ENCODE measurements at regions not wholly inside any gene's neighbourhood (a gene's known extent, or its start where the extent isn't known, plus 50 kb on each side); places are given as distances from the start of the nearest gene placed in this dataset.
"Not testable (repeated sequence)": the region's sequence is repeated elsewhere in the genome, so short reads cannot be mapped to it uniquely, and the experiment has no call there.

DNA sequence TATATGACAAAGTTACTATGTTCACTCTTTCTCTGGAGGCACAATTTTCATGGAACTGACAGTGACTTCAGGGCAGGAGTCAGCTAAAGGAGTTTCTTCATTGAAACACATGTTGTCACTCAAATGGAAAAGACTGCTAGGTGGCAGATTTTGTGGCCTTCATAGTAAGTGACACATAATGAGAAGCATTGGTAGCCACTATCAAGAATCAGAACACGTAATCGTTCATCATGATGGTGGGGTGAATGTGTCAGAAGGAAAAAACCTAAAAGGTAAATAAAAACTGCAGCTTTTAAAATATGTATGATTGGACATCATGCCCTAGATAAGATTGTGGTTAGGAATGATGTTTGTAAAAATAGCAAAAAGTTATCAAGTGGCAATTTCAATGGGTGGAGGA is 1491.0 kb downstream of the SI start:
- in situ Hi-C loops (cut with HindIII; ENCODE audit: low pct_ligation_motif_present, low pct_unique_long_range_greater_than_20kb, low sequenced_read_pairs), result no loop called here
- DNase-seq, result no peak

DNA sequence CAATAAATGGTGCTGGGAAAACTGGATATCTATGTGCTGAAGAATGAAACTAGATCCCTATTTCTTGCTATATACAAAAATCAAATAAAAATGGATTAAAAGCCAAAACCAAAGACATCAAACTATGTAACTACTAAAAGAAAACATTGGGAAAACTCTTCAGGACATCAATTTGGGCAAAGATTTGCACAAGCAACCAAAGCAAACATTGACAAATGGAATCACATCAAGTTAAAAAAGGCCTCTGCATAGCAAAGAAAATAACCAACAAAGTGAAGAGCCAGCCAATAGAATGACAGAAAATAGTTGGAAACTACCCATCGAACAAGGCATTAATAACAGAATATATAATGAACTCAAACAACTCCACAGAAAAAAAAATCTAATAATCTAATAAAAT is 1495.3 kb downstream of the SI start:
- in situ Hi-C loops (cut with HindIII; ENCODE audit: low pct_ligation_motif_present, low pct_unique_long_range_greater_than_20kb, low sequenced_read_pairs), result no loop called here
- DNase-seq, result no peak

DNA sequence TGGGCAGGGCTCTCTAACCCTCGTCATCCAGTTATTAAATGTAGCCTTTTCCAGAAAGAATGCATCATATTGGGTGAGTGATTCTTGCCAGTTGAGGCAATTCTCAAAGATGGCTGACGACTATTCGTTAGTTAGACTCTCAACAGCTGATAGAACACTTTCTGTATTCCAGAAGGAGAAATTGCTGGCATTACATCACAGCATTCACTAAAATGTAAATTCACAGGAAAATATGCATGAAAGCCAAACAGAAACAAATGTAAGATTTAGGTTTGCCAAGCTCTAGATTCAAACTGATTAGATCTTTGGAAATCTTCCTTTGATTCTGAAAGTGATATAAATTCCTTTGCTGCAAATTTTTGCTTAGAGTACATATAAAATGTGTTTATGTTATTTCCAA is 1501.0 kb downstream of the SI start:
- in situ Hi-C loops (cut with HindIII; ENCODE audit: low pct_ligation_motif_present, low pct_unique_long_range_greater_than_20kb, low sequenced_read_pairs), result no loop called here
- DNase-seq, result no peak

DNA sequence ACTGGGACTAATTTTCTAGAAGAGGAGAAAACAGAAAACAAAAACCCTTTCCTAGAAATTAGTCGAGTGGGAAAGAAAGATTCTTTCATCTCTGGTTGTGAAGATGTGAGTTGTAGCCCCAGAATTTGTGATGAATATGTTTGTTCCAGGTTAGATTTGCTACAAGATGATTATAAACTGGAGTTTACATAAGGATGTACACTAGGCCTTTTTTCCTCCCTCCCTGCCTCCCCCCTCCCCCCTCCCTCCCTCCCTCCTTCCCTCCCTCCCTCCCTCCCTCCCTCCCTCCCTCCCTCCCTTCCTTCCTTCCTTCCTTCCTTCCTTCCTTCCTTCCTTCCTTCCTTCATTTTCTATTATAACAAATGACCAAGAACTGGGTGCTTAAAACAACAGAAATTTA is 1502.0 kb downstream of the SI start:
- no peak for DNase-seq
- in situ Hi-C loops (cut with HindIII; ENCODE audit: low pct_ligation_motif_present, low pct_unique_long_range_greater_than_20kb, low sequenced_read_pairs), result no loop called here

DNA sequence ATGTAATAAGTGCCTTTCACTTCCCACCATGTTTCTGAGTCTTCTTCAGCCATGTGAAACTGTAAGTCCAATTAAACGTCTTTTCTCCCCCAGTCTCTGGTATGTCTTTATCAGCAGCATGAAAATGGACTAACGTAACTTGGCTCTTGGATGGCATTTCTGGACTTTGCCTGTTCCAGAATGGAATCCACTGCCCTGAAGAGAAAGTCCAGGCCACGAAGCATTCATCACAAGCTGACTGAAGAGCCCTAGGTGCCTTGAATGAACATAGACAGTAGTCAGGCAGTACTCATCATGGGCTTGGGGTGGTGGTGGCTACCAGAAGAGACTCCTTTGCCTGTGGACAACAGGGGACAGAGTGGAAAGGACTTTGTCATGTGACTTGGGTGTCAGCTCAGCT is 1505.0 kb downstream of the SI start:
- no peak for DNase-seq
- in situ Hi-C loops (cut with HindIII; ENCODE audit: low pct_ligation_motif_present, low pct_unique_long_range_greater_than_20kb, low sequenced_read_pairs), result no loop called here

DNA sequence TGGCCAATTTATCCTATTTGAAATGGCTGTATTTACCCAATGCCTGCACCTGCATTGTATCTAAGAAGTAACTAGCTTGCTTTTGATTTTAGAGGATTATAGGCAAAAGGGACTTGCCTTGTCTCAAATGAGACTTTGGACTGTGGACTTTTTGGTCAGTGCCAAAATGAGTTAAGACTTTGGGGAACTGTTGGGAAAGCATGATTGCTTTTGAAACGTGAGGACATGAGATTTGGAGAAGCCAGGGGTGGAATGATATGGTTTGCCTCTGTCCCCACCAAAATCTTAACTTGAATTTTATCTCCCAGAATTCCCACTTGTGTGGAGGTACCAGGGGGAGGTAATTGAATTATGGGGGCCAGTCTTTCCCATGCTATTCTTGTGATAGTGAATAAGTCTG is 1505.4 kb downstream of the SI start:
- no peak for DNase-seq
- in situ Hi-C loops (cut with HindIII; ENCODE audit: low pct_ligation_motif_present, low pct_unique_long_range_greater_than_20kb, low sequenced_read_pairs), result no loop called here

DNA sequence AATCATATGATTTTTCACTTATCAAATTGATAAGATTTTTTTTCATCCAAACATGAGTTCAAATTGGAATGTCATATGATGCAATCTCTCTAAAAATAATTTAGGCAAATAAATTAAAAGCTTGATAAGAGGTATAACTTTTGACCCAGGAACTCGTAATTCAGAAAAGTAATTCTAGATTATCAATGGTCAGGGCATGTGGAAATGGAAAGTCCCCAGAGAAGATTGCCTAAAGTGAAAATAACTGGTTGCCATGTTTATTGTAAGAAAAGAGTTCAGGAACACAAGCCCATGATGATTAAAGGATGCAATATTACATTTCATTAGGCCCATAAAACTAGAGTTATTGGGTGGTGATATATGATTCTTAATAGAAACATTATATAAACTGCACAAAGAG is 1514.8 kb downstream of the SI start:
- in situ Hi-C loops (cut with HindIII; ENCODE audit: low pct_ligation_motif_present, low pct_unique_long_range_greater_than_20kb, low sequenced_read_pairs), result no loop called here
- DNase-seq, result no peak

- in situ Hi-C loops (cut with HindIII; ENCODE audit: low pct_ligation_motif_present, low pct_unique_long_range_greater_than_20kb, low sequenced_read_pairs), result no loop called here
- DNase-seq, result no peak
These were observed 1515.7 kb downstream of the SI start for GRCh38 chr3:163562625-163563024.

DNA sequence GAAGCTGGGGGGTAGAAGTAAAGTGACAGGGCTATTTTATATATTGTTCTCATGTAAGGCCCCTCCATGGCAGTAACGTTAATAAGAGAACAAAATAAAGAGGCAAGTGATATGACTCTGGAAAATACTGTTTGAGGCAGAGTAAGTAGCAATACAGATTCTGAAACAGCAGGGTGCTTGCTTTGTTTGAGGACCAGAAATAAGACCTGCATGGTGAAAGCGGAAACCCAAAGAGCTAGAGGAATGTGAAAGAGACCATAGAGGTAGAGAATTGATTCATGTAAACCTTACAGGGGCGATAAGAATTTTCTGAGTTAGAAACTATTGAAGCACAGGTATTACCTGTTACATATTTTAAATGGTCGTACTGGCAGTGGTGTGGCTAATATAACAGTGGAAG is 1517.1 kb downstream of the SI start:
- in situ Hi-C loops (cut with HindIII; ENCODE audit: low pct_ligation_motif_present, low pct_unique_long_range_greater_than_20kb, low sequenced_read_pairs), result no loop called here
- no peak for DNase-seq

DNA sequence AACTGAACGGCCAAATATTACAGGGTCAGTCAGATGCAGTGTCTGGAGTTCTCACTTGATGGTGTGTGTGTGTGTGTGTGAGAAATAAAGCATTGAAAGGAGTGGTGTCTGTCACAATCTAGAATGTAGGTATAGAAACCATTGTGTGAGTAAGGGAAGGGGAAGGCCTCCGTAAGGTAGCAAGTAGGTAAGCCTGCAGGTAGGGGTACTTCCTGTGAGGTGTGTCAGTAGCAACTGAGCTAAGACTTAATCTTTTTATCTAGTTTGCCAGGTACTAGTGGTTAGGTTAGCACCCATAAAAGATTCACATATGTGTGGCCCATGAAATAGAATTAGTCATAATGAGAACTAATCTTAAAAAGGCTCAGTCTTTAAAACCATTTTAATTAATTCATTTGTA is 1517.8 kb downstream of the SI start:
- in situ Hi-C loops (cut with HindIII; ENCODE audit: low pct_ligation_motif_present, low pct_unique_long_range_greater_than_20kb, low sequenced_read_pairs), result no loop called here

DNA sequence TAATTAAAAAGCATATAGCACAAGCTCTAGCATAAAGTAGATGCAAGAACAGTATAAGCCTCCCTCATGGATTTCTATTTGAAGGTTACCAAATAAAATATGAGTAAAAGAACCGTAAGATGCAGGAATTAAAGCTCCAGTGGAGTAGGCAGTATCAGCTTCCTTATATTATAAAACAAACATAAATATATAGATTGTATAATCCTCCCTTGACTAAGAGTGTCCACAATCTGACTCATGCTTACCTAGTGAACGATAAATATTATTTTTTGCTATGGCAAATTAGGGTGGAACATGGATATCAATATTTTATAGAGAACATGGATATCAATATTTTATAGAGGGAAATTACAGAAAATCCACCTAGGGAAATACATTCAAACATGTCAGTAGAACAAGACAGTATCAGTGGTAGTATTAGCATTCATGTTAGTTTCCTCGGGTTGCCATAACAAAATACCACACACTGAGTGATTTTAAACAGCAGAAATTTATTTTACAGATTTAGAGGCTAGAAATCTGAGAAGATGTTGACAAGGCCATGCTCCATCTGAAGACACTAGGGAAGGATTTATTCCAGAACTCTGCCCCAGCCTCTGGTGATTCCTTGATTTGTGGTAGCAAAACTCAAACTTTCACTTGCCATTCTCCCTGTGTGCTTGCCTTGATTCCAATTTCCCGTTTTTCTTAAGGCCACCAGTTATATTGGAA is 1521.3 kb downstream of the SI start:
- DNase-seq, result no peak
- in situ Hi-C loops (cut with HindIII; ENCODE audit: low pct_ligation_motif_present, low pct_unique_long_range_greater_than_20kb, low sequenced_read_pairs), result no loop called here

More for the DNA sequence above, 1517.8 kb downstream of the SI start:
- DNase-seq, result no peak

DNA sequence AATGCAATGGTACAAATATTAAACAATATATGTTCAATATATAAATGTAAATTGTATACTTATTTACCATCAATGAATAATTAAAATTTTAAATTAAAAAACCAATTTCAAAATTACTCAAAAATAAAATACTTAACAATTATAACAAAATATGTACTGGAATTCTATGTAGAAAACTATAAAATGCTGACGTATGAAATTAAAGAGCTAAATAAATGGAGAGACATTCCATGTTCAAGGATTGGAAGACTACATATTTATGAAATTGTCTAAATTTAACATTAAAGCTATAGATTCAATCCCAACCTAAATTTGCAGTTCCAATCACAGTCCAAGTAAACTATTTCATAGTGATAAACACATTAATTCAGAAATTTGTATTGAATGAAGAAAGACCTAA is 1522.4 kb downstream of the SI start:
- in situ Hi-C loops (cut with HindIII; ENCODE audit: low pct_ligation_motif_present, low pct_unique_long_range_greater_than_20kb, low sequenced_read_pairs), result no loop called here
- no peak for DNase-seq

- DNase-seq, result no peak
- in situ Hi-C loops (cut with HindIII; ENCODE audit: low pct_ligation_motif_present, low pct_unique_long_range_greater_than_20kb, low sequenced_read_pairs), result no loop called here
These were observed 1525.7 kb downstream of the SI start for GRCh38 chr3:163552659-163552966.

DNA sequence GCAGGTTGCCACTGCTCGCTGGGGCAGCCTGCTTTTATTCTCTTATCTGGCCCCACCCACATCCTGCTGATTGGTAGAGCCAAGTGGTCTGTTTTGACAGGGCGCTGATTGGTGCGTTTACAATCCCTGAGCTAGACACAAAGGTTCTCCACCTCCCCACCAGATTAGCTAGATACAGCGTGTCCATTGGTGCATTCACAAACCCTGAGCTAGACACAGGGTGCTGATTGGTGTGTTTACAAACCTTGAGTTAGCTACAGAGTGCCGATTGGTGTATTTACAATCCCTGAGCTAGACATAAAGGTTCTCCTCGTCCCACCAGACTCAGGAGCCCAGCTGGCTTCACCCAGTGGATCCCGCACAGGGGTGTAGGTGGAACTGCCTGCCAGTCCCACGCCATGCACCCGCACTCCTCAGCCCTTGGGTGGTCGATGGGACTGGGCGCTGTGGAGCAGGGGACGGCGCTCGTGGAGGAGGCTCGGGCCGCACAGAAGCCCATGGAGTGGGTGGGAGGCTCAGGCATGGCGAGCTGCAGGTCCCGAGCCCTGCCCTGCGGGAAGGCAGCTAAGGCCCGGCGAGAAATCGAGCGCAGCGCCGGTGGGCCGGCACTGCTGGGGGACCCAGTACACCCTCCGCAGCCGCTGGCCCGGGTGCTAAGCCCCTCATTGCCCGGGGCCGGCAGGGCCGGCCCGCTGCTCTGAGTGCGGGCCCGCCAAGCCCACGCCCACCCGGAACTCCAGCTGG is 1526.2 kb downstream of the SI start:
- in situ Hi-C loops (cut with HindIII; ENCODE audit: low pct_ligation_motif_present, low pct_unique_long_range_greater_than_20kb, low sequenced_read_pairs); DNase-seq: not testable (repeated sequence)

GRCh38 chr3:163548015-163548414 is 1530.3 kb downstream of the SI start:
- no peak for DNase-seq
- in situ Hi-C loops (cut with HindIII; ENCODE audit: low pct_ligation_motif_present, low pct_unique_long_range_greater_than_20kb, low sequenced_read_pairs), result no loop called here

- in situ Hi-C loops (cut with HindIII; ENCODE audit: low pct_ligation_motif_present, low pct_unique_long_range_greater_than_20kb, low sequenced_read_pairs), result no loop called here
- DNase-seq, result no peak
These were observed 1531.1 kb downstream of the SI start for GRCh38 chr3:163547014-163547685.

DNA sequence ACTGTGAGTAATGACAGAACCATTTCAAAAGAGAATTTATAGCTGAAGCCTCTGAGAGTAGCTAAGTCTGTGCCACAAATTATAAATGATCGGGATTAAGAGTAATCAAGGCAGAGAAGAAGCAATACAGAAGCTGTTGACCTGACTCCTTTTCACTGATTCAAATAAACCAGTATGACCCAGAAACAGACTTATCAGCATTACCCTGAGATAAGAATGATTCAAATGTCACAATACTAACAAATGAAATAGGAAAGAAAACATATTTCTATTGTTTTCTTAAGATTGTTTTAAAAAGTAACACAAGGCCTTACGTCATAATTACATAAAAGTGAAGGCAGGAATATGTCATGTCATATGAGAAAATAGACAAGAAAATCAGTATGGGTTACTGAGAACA is 1534.6 kb downstream of the SI start:
- in situ Hi-C loops (cut with HindIII; ENCODE audit: low pct_ligation_motif_present, low pct_unique_long_range_greater_than_20kb, low sequenced_read_pairs), result no loop called here
- no peak for DNase-seq

DNA sequence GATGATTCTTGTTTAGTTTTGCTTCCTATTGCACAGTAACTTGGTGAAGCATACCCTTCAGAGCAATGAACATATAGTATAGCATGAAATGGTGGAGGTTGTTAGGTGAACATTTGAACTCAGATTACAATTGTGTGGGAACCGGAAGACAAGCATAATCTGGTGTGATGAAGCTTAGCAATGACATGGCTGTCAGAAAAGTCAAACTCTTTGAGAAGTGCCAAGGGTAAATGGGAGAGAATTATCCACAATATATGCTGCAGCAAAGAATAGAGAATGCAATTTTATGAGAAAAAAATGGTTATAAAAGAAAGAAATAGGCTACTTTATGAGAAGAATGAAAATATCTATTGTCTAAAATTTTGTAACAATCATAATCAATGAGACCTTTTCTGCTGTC is 1536.7 kb downstream of the SI start:
- in situ Hi-C loops (cut with HindIII; ENCODE audit: low pct_ligation_motif_present, low pct_unique_long_range_greater_than_20kb, low sequenced_read_pairs), result no loop called here
- DNase-seq, result no peak

DNA sequence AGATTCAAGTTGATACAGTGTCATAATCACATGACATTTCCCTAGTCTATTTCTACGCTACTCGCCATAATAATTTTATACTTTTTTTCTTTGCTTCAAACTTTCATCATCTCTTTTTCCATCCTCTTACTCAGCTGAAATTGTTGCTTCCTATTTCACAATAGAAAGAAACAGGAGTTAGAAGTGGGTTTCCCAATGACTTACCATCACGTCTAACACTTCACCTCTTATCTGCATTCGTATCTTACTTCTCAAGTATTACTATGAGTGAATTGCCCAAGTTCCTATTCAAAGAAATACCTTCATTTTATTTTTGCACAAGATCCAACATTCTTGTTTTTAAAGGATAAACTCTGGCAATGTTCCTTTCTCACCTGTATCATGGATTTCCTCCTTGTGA is 1539.9 kb downstream of the SI start:
- in situ Hi-C loops (cut with HindIII; ENCODE audit: low pct_ligation_motif_present, low pct_unique_long_range_greater_than_20kb, low sequenced_read_pairs), result no loop called here
- DNase-seq, result no peak

- in situ Hi-C loops (cut with HindIII; ENCODE audit: low pct_ligation_motif_present, low pct_unique_long_range_greater_than_20kb, low sequenced_read_pairs), result no loop called here
- no peak for DNase-seq
These were observed 1544.9 kb downstream of the SI start for GRCh38 chr3:163533381-163533780.
